ENCODE measurements at regions not wholly inside any gene's neighbourhood (a gene's known extent, or its start where the extent isn't known, plus 50 kb on each side); places are given as distances from the start of the nearest gene placed in this dataset.

DNA sequence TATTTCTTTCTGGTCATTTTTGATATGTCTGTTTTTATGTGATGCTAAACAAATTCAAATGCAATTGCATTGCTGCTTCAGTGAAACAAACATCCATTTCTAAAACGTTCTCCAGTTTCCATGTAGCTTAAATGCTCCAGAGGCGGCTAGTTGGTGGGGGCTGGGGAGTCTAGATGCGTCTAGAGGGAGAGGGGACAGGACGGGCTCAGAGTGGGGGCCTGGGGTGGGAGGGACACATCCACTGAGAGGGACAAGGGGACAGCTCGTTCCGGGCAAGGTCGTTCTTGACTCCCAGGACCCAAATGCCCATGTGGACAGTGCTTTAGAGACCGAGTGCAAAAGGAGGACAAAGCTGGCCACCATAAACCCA lies 102.3 kb downstream of the FOXL1 start:
- TF ChIP-seq EZH2phosphoT487 (IDR thresholded peaks at IDR 0.05; ENCODE audit: insufficient read depth, low read depth): no peak
- no peak for TF ChIP-seq EZH2 (IDR thresholded peaks at IDR 0.05; ENCODE audit: insufficient read depth, poor library complexity, severe bottlenecking)

Measured in GM23248 (cell line).